ENCODE measurements at regions not wholly inside any gene's neighbourhood (a gene's known extent, or its start where the extent isn't known, plus 50 kb on each side); places are given as distances from the start of the nearest gene placed in this dataset.
A peak's percentile ranks its signal among the peaks of the same experiment; 100 is the strongest.

DNA sequence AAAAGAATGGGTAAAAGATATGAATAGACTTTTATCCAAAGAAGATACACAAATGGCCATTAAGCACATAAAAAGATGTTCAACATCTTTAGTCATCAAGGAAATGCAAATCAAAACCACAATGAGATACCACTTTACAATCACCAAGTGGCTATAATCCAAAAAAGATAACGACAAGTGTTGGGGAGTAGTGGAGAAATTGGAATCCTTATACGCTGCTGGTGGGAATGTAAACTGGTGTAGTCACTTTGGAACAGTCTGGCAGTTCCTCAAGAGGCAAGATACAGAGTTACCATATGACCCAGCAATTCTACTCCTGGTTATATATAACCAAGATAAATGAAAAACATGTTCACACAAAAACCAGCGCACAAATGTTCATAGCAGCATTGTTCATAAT is 234.9 kb downstream of the SPATA31D1 start:
- intact Hi-C loops (cut with DNase I), result no loop called here
- no peak for DNase-seq
- TF ChIP-seq, protein P1, sequence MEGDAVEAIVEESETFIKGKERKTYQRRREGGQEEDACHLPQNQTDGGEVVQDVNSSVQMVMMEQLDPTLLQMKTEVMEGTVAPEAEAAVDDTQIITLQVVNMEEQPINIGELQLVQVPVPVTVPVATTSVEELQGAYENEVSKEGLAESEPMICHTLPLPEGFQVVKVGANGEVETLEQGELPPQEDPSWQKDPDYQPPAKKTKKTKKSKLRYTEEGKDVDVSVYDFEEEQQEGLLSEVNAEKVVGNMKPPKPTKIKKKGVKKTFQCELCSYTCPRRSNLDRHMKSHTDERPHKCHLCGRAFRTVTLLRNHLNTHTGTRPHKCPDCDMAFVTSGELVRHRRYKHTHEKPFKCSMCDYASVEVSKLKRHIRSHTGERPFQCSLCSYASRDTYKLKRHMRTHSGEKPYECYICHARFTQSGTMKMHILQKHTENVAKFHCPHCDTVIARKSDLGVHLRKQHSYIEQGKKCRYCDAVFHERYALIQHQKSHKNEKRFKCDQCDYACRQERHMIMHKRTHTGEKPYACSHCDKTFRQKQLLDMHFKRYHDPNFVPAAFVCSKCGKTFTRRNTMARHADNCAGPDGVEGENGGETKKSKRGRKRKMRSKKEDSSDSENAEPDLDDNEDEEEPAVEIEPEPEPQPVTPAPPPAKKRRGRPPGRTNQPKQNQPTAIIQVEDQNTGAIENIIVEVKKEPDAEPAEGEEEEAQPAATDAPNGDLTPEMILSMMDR (IDR thresholded peaks at IDR 0.05), result no peak
- no peak overlapping the region for H3K9ac ChIP-seq (ENCODE audit: low read depth in 2 of 2, low read length in 2 of 2)
- no peaks in the 10 kb centered on the region for H3K27me3 ChIP-seq
- H3K36me3 ChIP-seq, result no peaks in the 10 kb centered on the region
- no peaks in the 10 kb centered on the region for H3K9me3 ChIP-seq
- H3K4me1 ChIP-seq, result no peaks in the 10 kb centered on the region
- H3K4me3 ChIP-seq, result no peak overlapping the region
- no peak overlapping the region for H3K27ac ChIP-seq

DNA sequence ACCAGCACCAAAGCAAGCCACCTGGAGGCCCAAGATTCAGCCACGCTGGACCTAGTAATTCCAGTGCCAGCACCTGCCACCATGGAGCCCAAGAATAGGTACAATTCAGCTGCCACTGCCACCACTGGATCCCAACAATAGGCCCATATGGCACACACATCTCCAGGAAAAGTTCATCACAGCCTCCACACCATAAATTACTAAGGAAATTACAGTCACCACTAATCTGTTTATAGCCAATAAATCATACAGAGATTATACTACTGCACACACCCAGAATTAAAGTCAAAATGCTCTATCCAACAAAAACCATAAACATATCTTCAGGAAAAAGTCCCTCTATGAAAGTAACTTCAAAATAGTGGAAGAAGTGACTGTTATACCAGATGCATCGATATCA is 242.8 kb downstream of the SPATA31D1 start:
- TF ChIP-seq, protein P1 (IDR thresholded peaks at IDR 0.05), result no peak
- Histone ChIP-seq H3K27ac (no peak overlapping the region), H3K4me3 (no peak overlapping the region), H3K9ac (ENCODE audit: low read depth in 2 of 2, low read length in 2 of 2) (no peak overlapping the region), H3K9me3 (no peaks in the 10 kb centered on the region), H3K27me3 (no peaks in the 10 kb centered on the region), H3K4me1 (no peaks in the 10 kb centered on the region), H3K36me3 (no peaks in the 10 kb centered on the region)
- intact Hi-C loops (cut with DNase I), result no loop called here
- no peak for DNase-seq

DNA sequence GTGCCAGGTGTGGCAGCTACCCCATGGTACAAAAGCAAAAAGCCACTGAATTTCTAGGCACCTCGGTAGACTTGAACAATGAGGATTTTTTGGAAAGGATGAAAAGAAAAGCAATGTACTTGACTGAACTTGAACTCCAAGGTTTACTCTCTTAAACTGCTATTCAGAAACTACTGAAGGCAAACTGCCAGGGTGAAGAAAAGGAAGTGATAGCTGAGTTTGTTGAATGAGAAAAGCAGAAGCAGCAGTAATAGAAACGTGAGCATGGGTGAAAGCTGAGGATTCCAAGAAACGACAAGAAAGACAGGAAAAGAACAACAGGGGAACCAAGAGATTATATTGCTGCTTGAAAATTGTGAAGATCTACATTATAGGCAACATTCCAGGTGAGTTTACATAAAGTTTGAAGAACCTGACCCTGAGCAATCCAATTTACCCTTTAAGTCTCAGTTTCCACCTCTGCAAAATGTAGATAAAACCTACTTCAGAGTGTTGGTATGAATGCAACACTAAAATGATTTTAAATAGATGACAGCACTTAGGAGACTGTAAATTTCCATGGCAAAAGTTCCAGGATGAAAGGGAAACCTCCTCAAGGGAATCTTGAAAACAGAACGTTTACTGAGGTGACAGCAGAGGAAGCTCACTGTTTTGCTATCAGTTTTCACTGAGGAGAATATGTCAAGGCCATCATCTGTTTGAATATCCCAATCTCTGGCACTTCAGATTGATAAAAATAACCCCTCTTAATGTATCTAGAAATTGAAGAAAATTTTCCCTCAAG is 245.8 kb downstream of the SPATA31D1 start:
- Histone ChIP-seq H3K4me3 (no peak overlapping the region), H3K9ac (ENCODE audit: low read depth in 2 of 2, low read length in 2 of 2) (no peak overlapping the region), H3K36me3 (no peaks in the 10 kb centered on the region), H3K27ac (no peak overlapping the region), H3K4me1 (no peaks in the 10 kb centered on the region), H3K27me3 (no peaks in the 10 kb centered on the region), H3K9me3 (no peaks in the 10 kb centered on the region)
- TF ChIP-seq, protein P1 (IDR thresholded peaks at IDR 0.05), result no peak
- intact Hi-C loops (cut with DNase I), result no loop called here
- DNase-seq, result no peak

DNA sequence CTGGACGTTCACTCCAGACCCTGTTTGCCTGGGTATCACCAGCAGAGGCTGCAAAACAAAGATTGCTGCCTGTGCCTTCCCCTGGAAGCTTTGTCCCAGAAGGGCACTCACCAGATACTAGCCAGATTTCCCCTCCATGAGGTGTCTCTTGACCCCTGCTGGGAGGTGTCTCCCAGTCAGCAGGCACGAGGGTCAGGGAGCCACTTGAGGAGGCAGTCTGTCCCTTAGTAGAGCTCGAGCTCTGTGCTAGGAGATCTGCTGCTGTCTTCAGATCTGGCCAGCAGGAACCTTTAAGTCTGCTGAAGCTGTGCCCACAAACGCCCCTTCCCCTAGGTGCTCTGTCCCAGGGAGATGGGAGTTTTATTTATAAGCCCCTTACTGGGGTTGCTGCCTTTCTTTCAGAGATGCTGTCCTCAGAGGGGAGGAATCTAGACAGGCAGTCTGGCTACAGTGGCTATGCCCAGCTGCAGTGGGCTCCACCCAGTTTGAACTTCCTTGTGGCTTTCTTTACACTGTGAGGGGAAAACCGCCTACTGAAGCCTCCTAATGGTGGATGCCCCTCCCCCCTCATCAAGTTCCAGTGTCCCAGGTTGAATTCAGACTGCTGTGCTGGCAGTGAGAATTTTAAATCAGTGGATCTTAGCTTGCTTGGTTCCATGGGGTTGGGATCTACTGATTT is 253.9 kb downstream of the SPATA31D1 start:
- Histone ChIP-seq H3K9ac (ENCODE audit: low read depth in 2 of 2, low read length in 2 of 2) (no peak overlapping the region), H3K4me1 (no peaks in the 10 kb centered on the region), H3K36me3 (no peaks in the 10 kb centered on the region), H3K4me3 (no peak overlapping the region), H3K27me3 (no peaks in the 10 kb centered on the region), H3K27ac (no peak overlapping the region), H3K9me3 (no peaks in the 10 kb centered on the region)
- peak; percentile 17 for DNase-seq
- intact Hi-C loops (cut with DNase I), result no loop called here
- TF ChIP-seq, protein P1 (IDR thresholded peaks at IDR 0.05), result no peak

DNA sequence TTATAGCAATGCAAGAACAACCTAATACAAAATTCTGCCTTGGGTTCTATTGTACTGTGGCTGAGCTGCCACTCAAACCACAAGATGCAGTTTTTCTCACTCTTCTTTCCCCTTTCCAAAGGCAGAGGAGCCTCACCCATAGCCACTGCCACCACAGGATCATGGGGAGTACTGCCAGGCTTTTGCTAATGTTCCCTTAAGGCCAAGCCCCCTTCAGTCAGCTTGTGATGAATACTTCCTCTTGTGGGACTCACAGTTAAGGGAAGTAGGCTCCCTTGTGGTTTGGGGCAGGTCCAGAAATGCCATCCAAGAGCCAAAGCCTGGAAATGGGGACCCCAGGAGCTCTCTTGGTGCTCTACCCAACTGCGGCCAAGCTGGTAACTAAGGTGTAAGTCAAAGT is 258.7 kb downstream of the SPATA31D1 start:
- no peak for DNase-seq
- Histone ChIP-seq H3K9me3 (no peaks in the 10 kb centered on the region), H3K4me3 (no peak overlapping the region), H3K4me1 (no peaks in the 10 kb centered on the region), H3K27ac (no peak overlapping the region), H3K9ac (ENCODE audit: low read depth in 2 of 2, low read length in 2 of 2) (no peak overlapping the region), H3K27me3 (no peaks in the 10 kb centered on the region), H3K36me3 (no peaks in the 10 kb centered on the region)
- intact Hi-C loops (cut with DNase I), result no loop called here
- TF ChIP-seq, protein P1 (IDR thresholded peaks at IDR 0.05), result no peak

All from colonic mucosa (tissue), 4 donors.